ENCODE measurements at regions not wholly inside any gene's neighbourhood (a gene's known extent, or its start where the extent isn't known, plus 50 kb on each side); places are given as distances from the start of the nearest gene placed in this dataset.

- no peaks in the 10 kb centered on the region for H3K27me3 Mint-ChIP-seq
- DNase-seq, result no peak
- intact Hi-C loops (cut with micrococcal nuclease), result no loop called here
- ChIA-PET POLR2A (no interaction called here), CTCF (no interaction called here)
- H3K9me3 Mint-ChIP-seq, result peaks cover 20% of the 10 kb centered on the region
- H3K4me1 Mint-ChIP-seq, result no peaks in the 10 kb centered on the region
- no peaks in the 10 kb centered on the region for H3K36me3 Mint-ChIP-seq (ENCODE audit: low read depth)
- no peak overlapping the region for H3K27ac Mint-ChIP-seq
- no peak overlapping the region for H3K4me3 Mint-ChIP-seq
- TF ChIP-seq CTCF (IDR thresholded peaks at IDR 0.05), result no peak
- no peak for ATAC-seq (ENCODE audit: low read depth)
Observed at GRCh38 chr7:53657586-53657985, 622.2 kb downstream of the POM121L12 start.

- ChIA-PET POLR2A (no interaction called here), CTCF (no interaction called here)
- Mint-ChIP-seq H3K27ac (no peak overlapping the region), H3K9me3 (peaks cover 11% of the 10 kb centered on the region), H3K4me1 (no peaks in the 10 kb centered on the region), H3K36me3 (ENCODE audit: low read depth) (no peaks in the 10 kb centered on the region), H3K4me3 (no peak overlapping the region), H3K27me3 (no peaks in the 10 kb centered on the region)
- intact Hi-C loops (cut with micrococcal nuclease), result no loop called here
- DNase-seq (no peak), ATAC-seq (ENCODE audit: low read depth) (no peak)
- TF ChIP-seq CTCF (IDR thresholded peaks at IDR 0.05), result no peak
Observed at GRCh38 chr7:53658951-53659350, 623.5 kb downstream of the POM121L12 start.

GRCh38 chr7:53661645-53662217, 626.3 kb downstream of the POM121L12 start:
- intact Hi-C loops (cut with micrococcal nuclease), result no loop called here
- CTCF ChIA-PET, result no interaction called here
- Mint-ChIP-seq H3K4me1 (no peaks in the 10 kb centered on the region), H3K36me3 (ENCODE audit: low read depth) (no peaks in the 10 kb centered on the region), H3K27ac (no peak overlapping the region), H3K9me3 (peaks cover 18% of the 10 kb centered on the region), H3K27me3 (no peaks in the 10 kb centered on the region), H3K4me3 (no peak overlapping the region)
- POLR2A ChIA-PET, result no interaction called here
- no peak for DNase-seq
- ATAC-seq (ENCODE audit: low read depth), result no peak
- no peak for TF ChIP-seq CTCF (IDR thresholded peaks at IDR 0.05)

GRCh38 chr7:53672681-53673080, 637.2 kb downstream of the POM121L12 start:
- no peaks in the 10 kb centered on the region for H3K27me3 Mint-ChIP-seq
- CTCF ChIA-PET, result no interaction called here
- H3K4me3 Mint-ChIP-seq, result no peak overlapping the region
- intact Hi-C loops (cut with micrococcal nuclease), result no loop called here
- H3K27ac Mint-ChIP-seq, result no peak overlapping the region
- no peak for TF ChIP-seq CTCF (IDR thresholded peaks at IDR 0.05)
- H3K4me1 Mint-ChIP-seq, result no peaks in the 10 kb centered on the region
- POLR2A ChIA-PET, result no interaction called here
- DNase-seq, result no peak
- H3K36me3 Mint-ChIP-seq (ENCODE audit: low read depth), result no peaks in the 10 kb centered on the region
- peaks cover 5% of the 10 kb centered on the region for H3K9me3 Mint-ChIP-seq
- ATAC-seq (ENCODE audit: low read depth), result no peak

DNA sequence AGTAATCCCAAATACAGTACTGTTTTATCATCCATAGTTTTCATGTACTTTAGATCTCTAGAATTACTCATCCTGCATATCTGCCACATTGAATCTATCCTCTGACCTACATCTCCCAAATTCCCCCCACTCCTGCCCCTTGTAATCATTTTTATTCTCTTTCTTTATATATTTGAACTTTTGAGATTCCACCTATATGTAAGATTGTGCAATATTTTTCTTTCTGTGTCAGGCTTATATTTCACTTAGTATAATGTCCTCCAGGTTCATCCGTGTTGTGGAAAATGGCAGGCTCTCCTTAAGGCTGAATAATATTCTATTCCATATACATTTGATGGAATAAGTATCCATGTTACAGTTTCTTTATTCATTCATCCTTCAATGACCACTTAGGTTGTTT, 640.4 kb downstream of the POM121L12 start:
- POLR2A ChIA-PET, result no interaction called here
- Mint-ChIP-seq H3K36me3 (ENCODE audit: low read depth) (no peaks in the 10 kb centered on the region), H3K4me1 (no peaks in the 10 kb centered on the region), H3K27ac (no peak overlapping the region), H3K9me3 (peaks cover 10% of the 10 kb centered on the region), H3K4me3 (no peak overlapping the region), H3K27me3 (no peaks in the 10 kb centered on the region)
- intact Hi-C loops (cut with micrococcal nuclease), result no loop called here
- CTCF ChIA-PET, result no interaction called here
- no peak for ATAC-seq (ENCODE audit: low read depth)
- TF ChIP-seq CTCF (IDR thresholded peaks at IDR 0.05), result no peak
- no peak for DNase-seq

Measured in activated B cell treated with CpG ODN at 0.5 μM for 24 hours (primary cell).